ENCODE measurements at regions not wholly inside any gene's neighbourhood (a gene's known extent, or its start where the extent isn't known, plus 50 kb on each side); places are given as distances from the start of the nearest gene placed in this dataset.

GRCh38 chr13:68888832-68889231 lies 1218.8 kb upstream of the ATXN8OS start:
- no peak overlapping the region for H3K4me2 ChIP-seq (ENCODE audit: low read depth, low read length)
- H3K36me3 ChIP-seq (replicated peaks; ENCODE audit: insufficient read depth, low read length), result no peaks in the 10 kb centered on the region
- no peak overlapping the region for H3K4me3 ChIP-seq (ENCODE audit: low read length)
- no peak overlapping the region for H3K9ac ChIP-seq (ENCODE audit: low read length)
- H3K27me3 ChIP-seq (replicated peaks; ENCODE audit: insufficient read depth, low read length), result no peaks in the 10 kb centered on the region
- H3K4me1 ChIP-seq (ENCODE audit: low read length), result no peaks in the 10 kb centered on the region
- no peaks in the 10 kb centered on the region for H3F3A ChIP-seq (ENCODE audit: insufficient read depth, low read length)
- no peak overlapping the region for H3K27ac ChIP-seq (ENCODE audit: low read length)
- H3K9me3 ChIP-seq (replicated peaks; ENCODE audit: insufficient read depth, low read length), result no peaks in the 10 kb centered on the region
- DNase-seq, result no peak
- no peak overlapping the region for H2AFZ ChIP-seq (ENCODE audit: low read length)
- H3K79me2 ChIP-seq (ENCODE audit: low read length), result no peaks in the 10 kb centered on the region
- H4K20me1 ChIP-seq (ENCODE audit: insufficient read depth, low read length), result no peaks in the 10 kb centered on the region
- H3K9me2 ChIP-seq (replicated peaks; ENCODE audit: insufficient read depth, low read length), result no peaks in the 10 kb centered on the region
- TF ChIP-seq EZH2 (optimal IDR thresholded peaks at IDR 0.05; ENCODE audit: low read depth, low read length) (no peak), EZH2phosphoT487 (IDR thresholded peaks at IDR 0.05; ENCODE audit: low read length) (no peak), CTCF (IDR thresholded peaks at IDR 0.05; ENCODE audit: low read length) (no peak)

GRCh38 chr13:68872338-68872737 lies 1235.3 kb upstream of the ATXN8OS start:
- no peak overlapping the region for H3K4me2 ChIP-seq (ENCODE audit: low read depth, low read length)
- H4K20me1 ChIP-seq (ENCODE audit: insufficient read depth, low read length), result no peaks in the 10 kb centered on the region
- H3K36me3 ChIP-seq (replicated peaks; ENCODE audit: insufficient read depth, low read length), result no peaks in the 10 kb centered on the region
- no peak overlapping the region for H2AFZ ChIP-seq (ENCODE audit: low read length)
- H3K27ac ChIP-seq (ENCODE audit: low read length), result no peak overlapping the region
- H3K27me3 ChIP-seq (replicated peaks; ENCODE audit: insufficient read depth, low read length), result no peaks in the 10 kb centered on the region
- TF ChIP-seq CTCF (IDR thresholded peaks at IDR 0.05; ENCODE audit: low read length) (no peak), EZH2phosphoT487 (IDR thresholded peaks at IDR 0.05; ENCODE audit: low read length) (no peak), EZH2 (optimal IDR thresholded peaks at IDR 0.05; ENCODE audit: low read depth, low read length) (no peak)
- no peaks in the 10 kb centered on the region for H3K79me2 ChIP-seq (ENCODE audit: low read length)
- no peak overlapping the region for H3K9ac ChIP-seq (ENCODE audit: low read length)
- H3K9me3 ChIP-seq (replicated peaks; ENCODE audit: insufficient read depth, low read length), result no peaks in the 10 kb centered on the region
- no peaks in the 10 kb centered on the region for H3F3A ChIP-seq (ENCODE audit: insufficient read depth, low read length)
- no peak for DNase-seq
- H3K9me2 ChIP-seq (replicated peaks; ENCODE audit: insufficient read depth, low read length), result no peaks in the 10 kb centered on the region
- no peaks in the 10 kb centered on the region for H3K4me1 ChIP-seq (ENCODE audit: low read length)
- H3K4me3 ChIP-seq (ENCODE audit: low read length), result no peak overlapping the region

- H3K4me1 ChIP-seq (ENCODE audit: low read length), result no peaks in the 10 kb centered on the region
- peak; percentile 7 for DNase-seq
- no peak overlapping the region for H3K4me2 ChIP-seq (ENCODE audit: low read depth, low read length)
- no peak overlapping the region for H3K4me3 ChIP-seq (ENCODE audit: low read length)
- H3K36me3 ChIP-seq (replicated peaks; ENCODE audit: insufficient read depth, low read length), result no peaks in the 10 kb centered on the region
- no peaks in the 10 kb centered on the region for H3F3A ChIP-seq (ENCODE audit: insufficient read depth, low read length)
- H3K27me3 ChIP-seq (replicated peaks; ENCODE audit: insufficient read depth, low read length), result no peaks in the 10 kb centered on the region
- no peaks in the 10 kb centered on the region for H3K79me2 ChIP-seq (ENCODE audit: low read length)
- no peak overlapping the region for H2AFZ ChIP-seq (ENCODE audit: low read length)
- no peak overlapping the region for H3K27ac ChIP-seq (ENCODE audit: low read length)
- no peaks in the 10 kb centered on the region for H3K9me2 ChIP-seq (replicated peaks; ENCODE audit: insufficient read depth, low read length)
- TF ChIP-seq EZH2 (optimal IDR thresholded peaks at IDR 0.05; ENCODE audit: low read depth, low read length) (no peak), CTCF (IDR thresholded peaks at IDR 0.05; ENCODE audit: low read length) (no peak), EZH2phosphoT487 (IDR thresholded peaks at IDR 0.05; ENCODE audit: low read length) (no peak)
- no peaks in the 10 kb centered on the region for H3K9me3 ChIP-seq (replicated peaks; ENCODE audit: insufficient read depth, low read length)
- no peak overlapping the region for H3K9ac ChIP-seq (ENCODE audit: low read length)
- no peaks in the 10 kb centered on the region for H4K20me1 ChIP-seq (ENCODE audit: insufficient read depth, low read length)
These were observed 1256.6 kb upstream of the ATXN8OS start for GRCh38 chr13:68851026-68851425.
